ENCODE measurements at regions not wholly inside any gene's neighbourhood (a gene's known extent, or its start where the extent isn't known, plus 50 kb on each side); places are given as distances from the start of the nearest gene placed in this dataset.

DNA sequence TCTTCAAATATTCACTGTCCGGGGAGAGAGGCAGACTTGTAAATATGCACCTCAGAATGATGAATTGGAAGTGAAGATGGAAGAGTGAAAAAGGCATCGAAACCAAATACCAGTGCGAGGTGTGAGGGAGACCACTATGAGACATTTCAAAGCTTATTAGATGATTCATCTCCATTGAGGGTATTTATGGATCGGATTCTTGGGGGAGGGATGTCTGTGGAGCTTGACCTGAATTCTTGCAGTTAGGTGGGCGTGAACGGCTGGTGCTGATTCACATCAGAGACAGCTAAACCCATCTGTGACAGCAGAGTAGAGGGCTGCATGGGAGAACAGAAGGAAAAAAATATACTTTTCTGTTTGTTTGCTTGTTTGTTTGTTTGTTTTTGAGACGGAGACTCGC lies 677.2 kb downstream of the AACS start:
- DNase-seq (ENCODE audit: low spot score), result no peak

DNA sequence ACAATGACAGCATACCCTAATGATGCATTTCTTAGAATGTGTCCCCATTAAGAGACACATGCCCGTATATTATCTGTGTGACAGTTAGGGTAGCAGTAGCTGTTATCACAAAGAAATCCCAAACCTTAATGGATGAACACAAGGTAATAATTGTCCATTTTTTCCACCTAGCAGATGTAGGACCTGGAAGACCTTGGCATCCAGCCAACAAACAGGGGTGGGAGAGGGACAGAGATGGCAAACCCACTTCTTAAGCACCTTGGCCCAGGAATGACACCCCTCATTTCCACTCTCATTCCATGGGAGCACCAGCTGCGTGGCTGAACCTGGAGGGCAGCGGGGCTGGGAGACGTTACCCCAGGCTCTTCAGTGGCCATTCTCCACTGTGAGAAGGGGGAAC lies 679.0 kb downstream of the AACS start:
- DNase-seq (ENCODE audit: low spot score), result no peak

DNA sequence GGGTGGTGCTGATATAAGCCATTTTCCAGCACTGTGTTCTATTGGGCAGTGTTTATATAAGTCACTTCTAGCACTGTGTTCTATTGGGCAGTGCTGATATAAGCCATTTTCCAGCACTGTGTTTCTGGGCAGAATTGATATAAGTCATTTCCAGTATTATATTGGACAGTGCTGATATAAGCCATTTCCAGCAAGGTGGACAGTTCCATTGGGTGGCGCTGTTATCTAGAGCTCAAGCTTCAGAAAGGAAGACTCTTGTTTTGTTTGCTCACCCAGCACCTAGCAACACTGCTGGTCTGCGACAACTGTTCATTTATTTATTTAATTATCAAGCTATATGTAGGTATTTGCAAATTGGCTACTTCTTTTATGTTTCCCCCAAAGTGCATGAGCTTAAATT lies 690.3 kb downstream of the AACS start:
- DNase-seq (ENCODE audit: low spot score), result no peak

DNA sequence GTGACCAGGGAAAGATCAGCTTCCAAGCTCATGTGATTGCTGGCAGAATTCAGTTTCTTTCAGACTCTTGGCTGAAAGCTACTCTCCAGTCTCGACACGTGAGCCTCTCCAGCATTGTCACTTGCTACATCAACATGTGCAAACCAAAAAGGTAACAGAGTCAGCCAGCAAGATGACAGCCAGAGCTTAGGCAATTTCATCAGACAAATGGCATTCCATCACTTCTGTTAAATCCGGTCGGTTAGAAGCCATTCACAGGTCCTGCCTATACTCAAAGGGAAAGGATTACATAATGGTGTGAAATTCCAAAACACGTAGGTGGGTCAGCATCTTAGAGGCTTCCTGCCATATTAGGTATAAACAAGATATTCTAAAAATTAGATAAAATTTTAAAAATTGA lies 700.9 kb downstream of the AACS start:
- no peak for DNase-seq (ENCODE audit: low spot score)

DNA sequence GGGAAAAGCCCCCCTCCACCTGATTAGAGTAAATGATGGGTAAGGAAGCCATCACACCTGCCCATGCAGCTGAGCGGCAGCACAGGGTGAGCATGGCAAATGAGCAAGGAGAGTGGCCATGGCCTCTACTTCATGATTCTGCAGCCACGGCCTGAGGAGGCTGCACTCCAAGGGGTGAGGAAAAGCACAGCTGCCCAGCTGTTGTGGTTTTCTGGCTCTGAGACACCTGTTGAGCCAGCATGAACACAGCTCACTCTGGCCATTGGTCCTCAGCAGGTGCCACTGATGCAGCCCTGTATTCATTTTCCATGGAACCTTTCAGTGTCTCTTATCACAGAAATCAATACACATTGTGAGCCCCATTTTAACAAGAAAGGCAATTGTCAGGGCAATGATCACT lies 707.2 kb downstream of the AACS start:
- DNase-seq (ENCODE audit: low spot score), result no peak

DNA sequence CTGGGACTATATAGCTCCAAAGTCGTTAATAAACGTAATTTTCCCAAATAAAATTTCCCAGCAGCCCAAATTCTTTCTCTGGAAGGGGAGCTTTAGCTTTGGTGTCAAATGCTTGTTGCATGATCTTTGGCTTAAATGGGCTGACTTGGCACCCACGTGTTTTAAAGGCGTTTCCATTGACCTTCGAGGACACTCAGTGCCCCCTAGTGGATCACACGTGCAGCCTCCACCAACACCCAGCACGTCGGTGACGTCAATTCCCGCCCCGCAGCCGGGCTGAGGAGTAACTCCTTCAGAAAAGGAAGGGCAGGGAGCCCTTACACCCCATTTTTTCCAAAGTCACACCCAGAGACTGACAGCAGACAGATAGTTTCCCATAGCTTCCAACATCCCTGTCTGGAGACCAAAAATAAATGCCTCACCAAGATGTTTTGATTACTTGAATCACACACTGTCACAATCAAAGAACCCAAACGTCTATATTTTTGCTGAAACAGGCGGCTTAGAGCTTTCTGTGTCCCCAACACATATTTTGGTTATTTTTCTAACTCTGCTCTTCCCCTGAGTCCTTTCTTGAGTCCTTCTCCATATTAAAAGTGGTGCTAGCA lies 707.9 kb downstream of the AACS start:
- DNase-seq (ENCODE audit: low spot score), result no peak

DNA sequence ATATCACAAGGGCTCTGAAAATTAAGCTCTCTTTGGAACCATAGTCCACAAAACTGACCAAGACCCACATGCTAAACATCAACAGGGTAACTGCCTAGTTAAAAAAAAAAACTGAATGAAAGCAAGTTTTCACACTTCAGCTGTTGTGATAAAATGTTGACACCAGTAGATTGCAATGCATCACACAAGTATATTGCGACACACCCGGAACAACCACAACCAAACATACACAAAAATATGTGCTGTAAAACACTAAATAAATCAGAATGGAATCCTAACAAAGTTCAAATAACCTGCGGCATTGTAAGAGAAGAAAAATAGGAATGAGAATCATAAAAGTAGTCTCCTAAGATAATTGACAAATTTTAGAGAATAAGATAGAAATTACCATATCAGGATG lies 710.3 kb downstream of the AACS start:
- DNase-seq (ENCODE audit: low spot score), result no peak

DNA sequence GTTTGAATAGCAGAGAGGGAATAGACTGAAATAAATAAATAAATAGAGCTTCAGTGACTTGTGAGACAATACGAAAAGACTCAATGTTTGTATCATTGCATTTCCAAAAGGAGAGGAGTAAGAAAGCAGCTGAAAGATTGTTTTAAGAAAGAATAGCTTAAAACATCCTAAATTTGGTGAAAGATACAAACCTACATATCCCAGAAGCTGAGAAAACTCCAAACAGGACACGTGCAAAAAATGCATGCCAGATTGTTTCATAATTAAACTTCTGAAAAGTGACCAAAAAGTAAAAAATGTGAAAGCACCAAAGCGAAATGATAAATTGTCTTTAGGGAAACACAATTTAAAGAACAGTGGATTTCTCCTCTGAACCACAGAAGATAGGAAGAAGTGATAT lies 711.0 kb downstream of the AACS start:
- DNase-seq (ENCODE audit: low spot score), result no peak

DNA sequence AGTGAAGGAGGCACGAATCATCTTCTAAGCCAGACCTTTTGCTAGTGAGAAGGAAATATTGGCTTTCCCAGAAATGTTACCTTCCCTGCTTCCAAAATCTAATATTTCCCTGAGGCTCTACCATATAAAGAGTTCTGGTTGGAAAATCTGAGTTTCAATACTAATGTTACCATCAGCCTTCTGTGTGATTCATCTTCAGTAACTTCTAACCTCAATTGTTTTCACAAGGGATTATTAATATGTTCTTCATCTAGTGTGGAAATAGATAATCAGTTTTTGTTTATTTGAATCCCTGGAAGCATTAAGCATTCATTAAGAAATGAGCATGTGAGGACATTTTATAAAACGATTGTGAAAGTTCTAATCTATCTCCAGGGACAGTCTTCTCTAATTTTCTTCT lies 720.9 kb downstream of the AACS start:
- DNase-seq (ENCODE audit: low spot score), result no peak

DNA sequence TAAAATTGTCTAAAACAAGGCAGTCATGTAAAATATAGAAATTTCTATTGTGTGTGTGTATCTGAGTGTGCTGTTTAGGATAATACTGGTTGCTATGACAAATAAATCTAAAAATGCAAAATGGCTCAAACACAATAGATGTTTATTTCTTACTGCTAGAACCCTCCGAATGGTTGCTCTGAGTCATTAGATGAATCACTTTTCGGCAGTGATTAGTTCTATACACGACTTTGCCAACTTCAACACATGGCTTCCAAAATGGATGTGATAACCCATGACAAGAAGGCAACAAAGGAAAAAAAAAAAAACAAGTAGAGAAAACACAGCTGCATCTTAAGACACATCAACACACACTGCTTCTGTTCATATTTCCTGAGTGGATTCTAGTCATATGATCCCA lies 729.2 kb downstream of the AACS start:
- DNase-seq (ENCODE audit: low spot score), result no peak

DNA sequence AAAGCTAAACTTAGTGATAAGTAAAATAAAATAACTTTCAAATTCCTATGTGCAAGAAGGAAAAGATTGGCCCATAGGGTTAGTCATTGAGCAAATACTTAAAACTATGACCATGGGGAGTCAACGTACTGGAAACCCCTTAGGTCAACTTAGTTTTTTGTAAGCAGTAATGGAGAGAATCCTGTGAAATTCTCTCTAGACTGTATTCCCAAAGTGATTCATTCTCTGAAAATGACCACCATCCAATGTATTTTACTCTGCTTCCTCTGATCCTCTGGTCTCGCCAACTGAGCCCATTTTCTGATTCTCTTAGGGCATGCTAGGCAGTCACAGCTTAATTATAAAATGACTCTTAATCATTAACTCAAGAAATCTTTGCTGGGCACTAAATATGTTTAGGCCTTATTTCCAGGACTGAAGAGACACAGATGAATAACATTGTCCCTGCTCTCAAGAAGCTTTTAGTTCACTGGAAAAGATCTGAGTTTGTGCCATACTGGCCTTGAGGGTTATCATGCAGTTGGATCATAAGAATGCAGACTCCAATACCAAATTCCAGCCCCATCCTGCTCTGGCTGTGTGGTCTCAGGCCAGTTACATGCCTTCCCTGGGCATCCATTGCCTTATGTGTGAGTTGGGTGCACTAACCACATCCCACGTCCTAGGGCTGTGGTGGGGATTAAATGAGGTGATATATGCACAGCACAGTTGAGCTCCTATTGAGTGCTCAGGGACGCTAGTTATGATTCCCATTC lies 732.4 kb downstream of the AACS start:
- DNase-seq (ENCODE audit: low spot score), result no peak

DNA sequence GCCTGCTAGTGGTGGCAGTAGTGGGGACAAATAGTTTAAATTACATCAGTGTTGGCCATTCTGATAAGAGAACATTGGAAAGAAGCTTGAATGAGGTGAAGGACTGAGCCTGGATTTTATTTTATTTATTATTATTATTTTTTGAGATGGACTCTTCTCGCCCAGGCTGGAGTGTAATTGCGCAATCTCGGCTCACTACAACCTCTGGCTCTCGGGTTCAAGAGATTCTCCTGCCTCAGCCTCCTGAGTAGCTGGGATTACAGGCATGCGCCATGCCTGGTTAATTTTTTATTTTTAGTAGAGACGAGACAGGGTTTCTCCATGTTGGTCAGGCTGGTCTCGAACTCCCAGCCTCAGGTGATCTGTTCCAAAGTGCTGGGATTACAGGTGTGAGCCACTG lies 739.4 kb downstream of the AACS start:
- DNase-seq (ENCODE audit: low spot score), result no peak

DNA sequence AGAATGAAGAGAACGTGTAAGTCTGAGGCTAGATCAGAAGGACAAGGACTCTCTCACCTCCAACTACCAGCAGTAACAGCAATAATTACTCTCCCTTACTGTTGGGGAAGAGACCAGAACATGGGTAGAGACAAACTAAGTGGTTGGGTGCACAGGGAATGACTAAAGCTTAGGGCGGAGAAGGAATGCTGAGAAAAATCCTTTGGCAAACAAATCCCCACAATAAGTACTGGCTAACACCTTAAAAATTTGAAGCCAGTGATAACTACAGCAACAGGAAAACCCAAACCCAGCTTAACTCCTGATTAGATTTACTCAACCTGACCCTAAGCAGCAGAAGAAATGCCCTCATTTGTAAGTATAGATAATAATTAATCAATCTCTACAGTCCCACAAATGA lies 759.0 kb downstream of the AACS start:
- DNase-seq (ENCODE audit: low spot score), result no peak

DNA sequence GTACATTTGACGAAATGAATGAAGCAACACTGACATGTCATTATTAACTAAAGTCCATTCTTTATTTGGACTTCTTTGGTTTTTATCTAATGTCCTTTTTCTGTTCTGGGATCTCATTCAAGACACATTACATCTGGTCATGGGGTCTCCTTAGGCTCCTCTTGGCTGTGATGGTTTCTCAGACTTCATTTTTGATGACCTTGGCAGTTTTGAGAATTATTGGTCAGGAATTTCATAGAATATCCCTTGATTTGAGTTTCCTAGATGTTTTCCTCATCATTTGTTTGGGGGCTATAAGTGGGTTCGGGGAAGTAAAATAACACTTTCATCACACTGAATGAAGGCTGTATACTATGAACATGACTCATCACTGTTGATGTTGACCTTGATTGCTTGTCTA lies 770.6 kb downstream of the AACS start:
- no peak for DNase-seq (ENCODE audit: low spot score)

DNA sequence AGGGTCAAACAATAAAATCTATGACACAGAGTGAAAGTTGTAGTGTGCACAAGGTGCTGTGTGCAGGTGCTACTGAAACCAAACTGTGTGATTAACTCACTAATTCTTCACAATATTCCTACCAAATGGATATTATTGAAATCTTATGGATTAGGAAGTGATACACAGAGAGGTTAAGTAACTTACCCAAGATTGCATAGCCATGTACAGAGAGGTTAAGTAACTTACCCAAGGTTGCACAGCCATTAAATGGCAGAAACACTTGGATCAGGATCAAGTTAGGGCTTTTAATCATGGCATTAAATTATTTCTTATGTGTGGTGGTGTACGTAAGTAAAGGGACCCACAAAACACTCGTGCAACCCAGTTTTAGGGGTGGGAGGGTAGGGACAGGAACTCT lies 771.4 kb downstream of the AACS start:
- no peak for DNase-seq (ENCODE audit: low spot score)

DNA sequence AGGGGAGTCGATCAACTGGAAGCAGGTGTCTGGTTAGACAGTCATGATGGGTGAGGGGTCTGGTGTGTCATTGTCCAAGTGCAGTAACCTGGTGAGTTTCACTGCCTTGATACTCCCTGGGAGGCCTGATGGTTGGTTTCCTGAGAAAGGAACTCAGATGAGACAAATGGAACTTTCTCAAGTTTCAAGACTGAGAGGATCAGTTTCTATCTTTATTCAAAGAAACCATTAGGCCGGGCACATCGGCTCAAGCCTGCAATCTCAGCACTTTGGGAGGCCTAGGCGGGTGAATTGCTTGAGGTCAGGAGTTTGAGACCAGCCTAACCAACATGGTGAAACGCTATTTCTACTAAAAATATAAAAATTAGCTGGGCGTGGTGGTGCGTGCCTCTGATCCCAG lies 776.1 kb downstream of the AACS start:
- DNase-seq (ENCODE audit: low spot score), result no peak

DNA sequence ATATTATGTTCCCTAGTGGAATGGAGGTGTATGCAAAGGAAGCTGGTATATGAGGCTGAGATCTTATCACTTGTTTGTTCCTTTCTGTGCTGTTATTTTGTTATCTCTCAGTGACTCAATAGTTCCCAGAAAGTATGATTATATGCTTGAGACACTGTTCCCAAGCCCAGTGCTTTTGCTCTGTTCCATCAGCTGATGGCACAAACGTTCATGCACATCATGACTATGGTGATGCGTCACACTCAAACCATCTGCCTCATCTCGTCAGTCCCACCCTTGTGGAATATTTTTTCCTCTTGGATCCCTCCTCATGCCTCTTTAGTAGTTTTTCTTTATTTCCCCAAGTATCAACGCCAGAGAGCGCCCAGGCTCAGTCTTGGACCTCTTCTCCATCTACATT lies 786.9 kb downstream of the AACS start:
- DNase-seq (ENCODE audit: low spot score), result no peak

DNA sequence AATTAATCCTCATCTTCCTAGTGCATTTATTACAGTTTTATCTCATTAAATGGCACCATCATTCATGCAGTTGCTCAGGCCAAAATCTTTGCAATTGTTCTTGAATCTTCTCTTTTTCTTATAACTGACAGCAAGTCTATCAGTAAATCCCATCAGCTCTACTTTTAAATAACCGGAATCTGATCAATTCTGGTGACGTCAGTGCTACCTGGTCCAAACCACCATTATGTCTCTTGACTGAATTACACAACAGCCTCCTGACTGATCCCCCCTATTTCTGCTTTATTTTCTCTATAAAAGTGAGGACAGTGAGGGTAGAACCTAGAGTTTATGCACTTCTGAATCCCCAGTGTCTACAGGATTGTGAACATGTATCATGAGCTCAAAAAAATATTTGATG lies 787.4 kb downstream of the AACS start:
- no peak for DNase-seq (ENCODE audit: low spot score)

DNA sequence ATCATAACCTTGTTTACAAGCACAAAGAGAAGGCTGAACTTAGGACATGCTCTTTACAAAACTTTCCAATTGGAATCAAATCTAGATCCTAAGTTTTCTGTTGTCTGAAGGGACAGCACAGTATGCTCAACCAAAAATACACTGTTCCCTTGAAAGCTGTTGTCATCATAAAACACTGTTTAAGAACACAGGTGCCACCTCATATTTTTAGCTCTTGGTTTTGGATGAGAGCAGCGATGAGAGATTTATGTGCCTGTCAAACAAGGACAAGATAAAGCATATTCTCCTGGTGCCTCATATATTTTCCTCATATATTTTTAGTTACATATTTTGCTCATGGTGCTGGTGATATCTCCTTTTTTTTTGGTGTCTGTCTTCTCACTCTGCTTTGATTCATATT lies 788.4 kb downstream of the AACS start:
- no peak for DNase-seq (ENCODE audit: low spot score)

DNA sequence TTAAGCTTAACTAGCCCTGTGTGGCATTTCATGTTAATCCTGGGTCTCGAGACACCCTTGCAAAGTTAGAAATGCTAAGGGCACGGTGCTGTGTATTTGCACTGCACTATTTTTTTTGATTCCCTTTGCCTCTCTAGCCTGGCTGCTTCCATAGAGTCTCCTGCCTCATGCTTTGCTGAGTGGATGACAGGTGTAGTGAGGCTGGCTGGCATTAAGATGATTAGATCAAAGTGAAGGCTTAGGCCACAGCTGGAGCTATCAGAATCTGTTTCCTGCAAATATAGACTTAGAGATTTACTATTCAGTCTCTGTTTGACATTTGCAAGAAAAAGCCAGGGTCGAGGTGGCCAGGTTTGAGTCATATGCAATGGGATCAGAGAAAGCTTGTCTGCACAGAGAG lies 791.1 kb downstream of the AACS start:
- DNase-seq (ENCODE audit: low spot score), result no peak

DNA sequence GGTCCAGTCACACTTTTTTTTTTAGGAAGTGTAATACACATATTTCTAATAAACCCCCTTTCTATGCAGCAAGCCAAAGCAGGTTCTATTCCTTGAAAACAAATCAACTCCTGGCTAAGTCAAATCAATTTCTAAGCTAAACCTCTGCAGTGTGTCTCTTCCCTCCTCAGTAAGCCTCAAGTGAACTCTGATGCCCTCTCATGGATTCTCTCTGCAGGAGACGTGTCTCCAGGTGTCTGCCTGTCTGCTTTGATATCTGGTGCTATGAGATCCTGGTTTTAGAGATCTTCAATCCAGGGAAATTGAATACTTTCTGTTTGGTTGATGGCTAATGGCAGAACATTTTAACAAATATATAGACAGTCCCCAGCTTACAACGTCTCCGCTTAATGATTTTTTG lies 791.7 kb downstream of the AACS start:
- no peak for DNase-seq (ENCODE audit: low spot score)

DNA sequence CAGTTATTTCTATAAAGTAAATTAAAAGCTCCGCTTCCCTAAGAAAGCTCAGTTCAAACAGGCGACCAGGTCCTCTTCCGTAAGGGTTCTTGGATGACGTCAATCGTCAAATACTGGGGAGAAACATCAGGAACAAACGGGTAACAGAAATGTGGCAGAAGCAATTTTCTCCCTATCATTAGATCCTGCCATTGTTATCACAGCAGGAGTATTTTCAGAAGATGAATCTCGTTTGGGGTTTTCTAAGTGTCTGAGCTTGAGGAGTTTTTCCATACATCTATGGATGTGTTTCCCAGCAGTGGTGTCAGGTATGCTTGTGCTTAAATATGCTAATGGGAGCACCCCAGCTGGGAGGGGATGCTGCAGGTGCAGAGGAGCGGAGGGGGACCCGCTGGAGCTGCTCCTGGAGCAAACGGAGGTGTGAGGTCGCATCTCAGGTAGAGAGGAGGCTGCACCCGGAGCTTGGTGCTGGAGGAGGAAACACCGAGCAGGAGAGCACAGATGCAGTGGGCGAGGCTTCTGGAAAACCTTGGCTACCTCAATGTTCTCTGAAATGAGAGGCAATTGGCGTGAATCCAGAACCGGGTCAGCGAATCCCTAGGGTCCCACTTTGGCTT lies 795.5 kb downstream of the AACS start:
- DNase-seq (ENCODE audit: low spot score), result no peak
